ENCODE measurements at regions not wholly inside any gene's neighbourhood (a gene's known extent, or its start where the extent isn't known, plus 50 kb on each side); places are given as distances from the start of the nearest gene placed in this dataset.

DNA sequence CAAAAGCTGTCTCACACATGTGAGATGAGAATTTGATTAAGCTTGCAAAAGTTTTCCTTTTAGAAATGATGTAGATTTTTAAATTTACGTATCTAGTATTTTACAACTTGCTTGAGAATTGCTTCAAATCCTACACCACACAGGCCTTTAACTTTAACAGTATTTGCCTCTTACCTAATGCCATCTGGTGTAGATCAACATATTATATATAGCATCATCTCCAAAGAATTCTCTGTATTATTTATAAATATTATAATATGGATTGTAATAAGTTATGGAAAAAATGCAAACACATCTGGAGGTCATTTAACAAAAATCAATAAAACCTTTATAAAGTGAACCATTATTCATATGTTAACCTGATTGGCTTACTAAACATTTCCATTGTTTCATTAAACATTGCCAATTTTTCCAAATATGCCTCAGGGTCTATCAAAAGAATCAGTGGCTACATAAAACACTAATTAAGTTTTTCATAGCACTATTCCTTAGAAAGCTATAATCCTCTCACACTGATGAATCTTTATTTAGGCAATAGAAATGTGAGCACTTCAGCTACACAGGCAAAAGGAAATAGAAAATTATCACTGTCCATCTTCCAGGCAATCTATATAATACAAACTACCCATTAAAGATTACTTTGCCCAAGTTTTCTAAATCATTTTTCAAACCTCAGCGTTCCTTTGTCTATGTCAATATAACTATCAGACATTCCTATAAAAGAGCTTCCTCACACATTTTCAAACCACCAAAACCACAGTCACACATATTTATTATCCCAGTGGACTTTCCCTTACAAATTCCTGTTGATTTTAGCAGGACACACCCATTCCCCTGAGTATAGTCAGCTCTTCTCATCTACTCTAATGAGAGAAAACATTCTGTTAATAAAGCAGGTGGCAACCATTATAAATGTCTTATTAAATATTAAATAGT lies 83.5 kb upstream of the INTU start:
- ATAC-seq: no peak
- TF ChIP-seq OSR1 (CRISPR knock-in tag; IDR thresholded peaks at IDR 0.05) (no peak), GLIS3 (CRISPR knock-in tag; IDR thresholded peaks at IDR 0.05) (no peak), BACH2 (CRISPR knock-in tag; IDR thresholded peaks at IDR 0.05; ENCODE audit: borderline replicate concordance) (no peak), ZC3H10 (CRISPR knock-in tag; IDR thresholded peaks at IDR 0.05) (no peak), SNAI2 (CRISPR knock-in tag; IDR thresholded peaks at IDR 0.05) (no peak), ZFP3 (CRISPR knock-in tag; IDR thresholded peaks at IDR 0.05) (no peak), ARNTL (CRISPR knock-in tag; IDR thresholded peaks at IDR 0.05; ENCODE audit: borderline replicate concordance, low read depth) (no peak), CSDC2 (CRISPR knock-in tag; IDR thresholded peaks at IDR 0.05) (no peak), ISL1 (CRISPR knock-in tag; IDR thresholded peaks at IDR 0.05) (no peak), RARB (CRISPR knock-in tag; IDR thresholded peaks at IDR 0.05) (no peak)
- TF ChIP-seq, protein P1, sequence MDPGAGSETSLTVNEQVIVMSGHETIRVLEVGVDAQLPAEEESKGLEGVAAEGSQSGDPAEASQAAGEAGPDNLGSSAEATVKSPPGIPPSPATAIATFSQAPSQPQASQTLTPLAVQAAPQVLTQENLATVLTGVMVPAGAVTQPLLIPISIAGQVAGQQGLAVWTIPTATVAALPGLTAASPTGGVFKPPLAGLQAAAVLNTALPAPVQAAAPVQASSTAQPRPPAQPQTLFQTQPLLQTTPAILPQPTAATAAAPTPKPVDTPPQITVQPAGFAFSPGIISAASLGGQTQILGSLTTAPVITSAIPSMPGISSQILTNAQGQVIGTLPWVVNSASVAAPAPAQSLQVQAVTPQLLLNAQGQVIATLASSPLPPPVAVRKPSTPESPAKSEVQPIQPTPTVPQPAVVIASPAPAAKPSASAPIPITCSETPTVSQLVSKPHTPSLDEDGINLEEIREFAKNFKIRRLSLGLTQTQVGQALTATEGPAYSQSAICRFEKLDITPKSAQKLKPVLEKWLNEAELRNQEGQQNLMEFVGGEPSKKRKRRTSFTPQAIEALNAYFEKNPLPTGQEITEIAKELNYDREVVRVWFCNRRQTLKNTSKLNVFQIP (CRISPR knock-in tag; IDR thresholded peaks at IDR 0.05; ENCODE audit: borderline replicate concordance, low read depth): no peak

DNA sequence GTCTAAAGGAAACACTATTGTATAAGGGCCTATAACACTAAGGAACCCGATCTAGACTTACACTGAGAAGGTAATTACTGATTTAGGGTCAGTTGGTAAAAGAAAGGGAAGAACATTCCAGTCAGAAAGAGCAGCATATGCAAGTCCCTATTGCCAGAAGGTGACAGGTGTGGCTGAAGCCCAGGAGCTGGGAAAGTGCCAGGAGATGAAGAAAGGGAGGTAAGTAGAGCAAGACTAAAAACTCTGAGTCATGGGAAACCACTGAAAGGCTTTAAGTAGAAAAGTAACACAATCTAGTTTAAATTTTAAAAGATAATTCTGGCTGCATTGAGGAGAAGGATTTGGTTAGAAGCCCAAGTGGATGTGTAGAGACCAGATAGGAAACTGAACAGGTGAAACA lies 77.7 kb upstream of the INTU start:
- TF ChIP-seq PPARA (CRISPR knock-in tag; IDR thresholded peaks at IDR 0.05; ENCODE audit: borderline replicate concordance) (no peak), ESRRG (CRISPR knock-in tag; IDR thresholded peaks at IDR 0.05) (no peak), TOX (CRISPR knock-in tag; IDR thresholded peaks at IDR 0.05; ENCODE audit: borderline replicate concordance) (no peak), CSDC2 (CRISPR knock-in tag; IDR thresholded peaks at IDR 0.05) (no peak), ZNF8 (CRISPR knock-in tag; IDR thresholded peaks at IDR 0.05) (no peak), RARB (CRISPR knock-in tag; IDR thresholded peaks at IDR 0.05) (no peak), ZFP3 (CRISPR knock-in tag; IDR thresholded peaks at IDR 0.05) (no peak), ARNTL (CRISPR knock-in tag; IDR thresholded peaks at IDR 0.05; ENCODE audit: borderline replicate concordance, low read depth) (no peak), PATZ1 (CRISPR knock-in tag; IDR thresholded peaks at IDR 0.05; ENCODE audit: borderline replicate concordance) (no peak), ZNF70 (CRISPR knock-in tag; IDR thresholded peaks at IDR 0.05) (no peak), TCF4 (CRISPR knock-in tag; IDR thresholded peaks at IDR 0.05; ENCODE audit: borderline replicate concordance) (no peak)
- TF ChIP-seq, protein P1 (CRISPR knock-in tag; IDR thresholded peaks at IDR 0.05; ENCODE audit: borderline replicate concordance, low read depth): no peak
- no peak for ATAC-seq

GRCh38 chr4:127558088-127558487 lies 74.7 kb upstream of the INTU start:
- ATAC-seq: no peak
- TF ChIP-seq ZNF565 (CRISPR knock-in tag; conservative IDR thresholded peaks at IDR 0.05; ENCODE audit: low read depth) (no peak), CSDC2 (CRISPR knock-in tag; IDR thresholded peaks at IDR 0.05) (no peak), SNAI2 (CRISPR knock-in tag; IDR thresholded peaks at IDR 0.05) (no peak), OSR1 (CRISPR knock-in tag; IDR thresholded peaks at IDR 0.05) (no peak), ZC3H10 (CRISPR knock-in tag; IDR thresholded peaks at IDR 0.05) (no peak), PPARA (CRISPR knock-in tag; IDR thresholded peaks at IDR 0.05; ENCODE audit: borderline replicate concordance) (no peak), TOX (CRISPR knock-in tag; IDR thresholded peaks at IDR 0.05; ENCODE audit: borderline replicate concordance) (no peak)

- TF ChIP-seq, protein P1 (CRISPR knock-in tag; IDR thresholded peaks at IDR 0.05; ENCODE audit: borderline replicate concordance, low read depth): no peak
- TF ChIP-seq OSR1 (CRISPR knock-in tag; IDR thresholded peaks at IDR 0.05): no peak
- no peak for TF ChIP-seq RARB (CRISPR knock-in tag; IDR thresholded peaks at IDR 0.05)
- no peak for TF ChIP-seq TSHZ2 (CRISPR knock-in tag; IDR thresholded peaks at IDR 0.05)
- TF ChIP-seq ZNF565 (CRISPR knock-in tag; conservative IDR thresholded peaks at IDR 0.05; ENCODE audit: low read depth): no peak
- no peak for ATAC-seq
These were observed 74.0 kb upstream of the INTU start for GRCh38 chr4:127558489-127559407.
